Activated naive CD4-positive, alpha-beta T cell treated with anti-CD3 and anti-CD28 coated beads for 36 hours (primary cell): ENCODE measurements at regions not wholly inside any gene's neighbourhood (a gene's known extent, or its start where the extent isn't known, plus 50 kb on each side); places are given as distances from the start of the nearest gene placed in this dataset.

Experiments
- CTCF ChIA-PET: fragments of 350-600 bp; sonication (Branson Sonifier 250); formaldehyde crosslinking; loops from one replicate; lab custom pipeline; 2021; ENCODE audit warnings: antibody characterized with exemption; lab: Charles Lee
- DNase-seq: peaks from one replicate; pipeline ENCODE4 v3.0.0-alpha.2; 2020
- H3K27ac Mint-ChIP-seq: one replicate; pipeline ENCODE4 v1.8.0; 2021; ENCODE audit warnings: mild to moderate bottlenecking, mixed read lengths
- H3K27me3 Mint-ChIP-seq: one replicate; pipeline ENCODE4 v1.8.0; 2021; ENCODE audit warnings: low read depth, mixed read lengths
- H3K36me3 Mint-ChIP-seq: one replicate; pipeline ENCODE4 v1.8.0; 2021; ENCODE audit warnings: low read depth, mixed read lengths
- H3K4me1 Mint-ChIP-seq: one replicate; pipeline ENCODE4 v1.8.0; 2021; ENCODE audit warnings: low read depth, mixed read lengths
- H3K4me3 Mint-ChIP-seq: one replicate; pipeline ENCODE4 v1.8.0; 2021; ENCODE audit warnings: mild to moderate bottlenecking, moderate library complexity, mixed read lengths
- H3K9me3 Mint-ChIP-seq: one replicate; pipeline ENCODE4 v1.8.0; 2021; ENCODE audit warnings: mixed read lengths
- intact Hi-C: fragments of 100-400 bp; cut with micrococcal nuclease; formaldehyde crosslinking; loops from one replicate; pipeline ENCODE4 v1.15.1; 2023

- H3K36me3 Mint-ChIP-seq = no peaks in the 10 kb centered on the region
- no peak overlapping the region for H3K27ac Mint-ChIP-seq
- CTCF ChIA-PET = no interaction called here
- intact Hi-C loops = no loop called here
- H3K9me3 Mint-ChIP-seq = no peaks in the 10 kb centered on the region
- no peak overlapping the region for H3K4me3 Mint-ChIP-seq
- no peak for DNase-seq
- no peaks in the 10 kb centered on the region for H3K27me3 Mint-ChIP-seq
- no peaks in the 10 kb centered on the region for H3K4me1 Mint-ChIP-seq
Observed at GRCh38 chr16:74046524-74046923, 250.1 kb upstream of the PSMD7 start.

GRCh38 chr16:74045513-74045912 is 251.1 kb upstream of the PSMD7 start:
- CTCF ChIA-PET = no interaction called here
- Mint-ChIP-seq H3K36me3 (no peaks in the 10 kb centered on the region), H3K4me3 (no peak overlapping the region), H3K27ac (no peak overlapping the region), H3K27me3 (no peaks in the 10 kb centered on the region), H3K9me3 (no peaks in the 10 kb centered on the region), H3K4me1 (no peaks in the 10 kb centered on the region)
- DNase-seq = no peak
- intact Hi-C loops = no loop called here

GRCh38 chr16:74035816-74036215 is 260.8 kb upstream of the PSMD7 start:
- CTCF ChIA-PET = no interaction called here
- intact Hi-C loops = no loop called here
- H3K9me3 Mint-ChIP-seq = no peaks in the 10 kb centered on the region
- peaks cover 4% of the 10 kb centered on the region for H3K27me3 Mint-ChIP-seq
- H3K27ac Mint-ChIP-seq = no peak overlapping the region
- no peaks in the 10 kb centered on the region for H3K4me1 Mint-ChIP-seq
- no peaks in the 10 kb centered on the region for H3K36me3 Mint-ChIP-seq
- no peak for DNase-seq
- no peak overlapping the region for H3K4me3 Mint-ChIP-seq

- no peaks in the 10 kb centered on the region for H3K9me3 Mint-ChIP-seq
- CTCF ChIA-PET = interaction anchor here (0.6 to 1.0 kb wide), 4 partner anchors 192 to 1754 kb away, joined by 3 to 4 read pairs (median 3); no protein-coding TSS in a partner anchor
Observed at GRCh38 chr16:74034862-74035261, 261.8 kb upstream of the PSMD7 start.

GRCh38 chr16:74034200-74034599 is 262.4 kb upstream of the PSMD7 start:
- no peak for DNase-seq
- Mint-ChIP-seq H3K36me3 (no peaks in the 10 kb centered on the region), H3K4me3 (no peak overlapping the region), H3K9me3 (no peaks in the 10 kb centered on the region), H3K27ac (no peak overlapping the region), H3K27me3 (peaks cover 4% of the 10 kb centered on the region), H3K4me1 (no peaks in the 10 kb centered on the region)
- CTCF ChIA-PET = interaction anchor here (1.0 kb wide), 1 partner anchor 932 kb away, joined by 3 read pairs; no protein-coding TSS in a partner anchor
- intact Hi-C loops = no loop called here

More at GRCh38 chr16:74034862-74035261, 261.8 kb upstream of the PSMD7 start:
- H3K4me3 Mint-ChIP-seq = no peak overlapping the region
- no peak overlapping the region for H3K27ac Mint-ChIP-seq
- H3K4me1 Mint-ChIP-seq = no peaks in the 10 kb centered on the region
- intact Hi-C loops = no loop called here
- H3K27me3 Mint-ChIP-seq = peaks cover 4% of the 10 kb centered on the region
- no peaks in the 10 kb centered on the region for H3K36me3 Mint-ChIP-seq
- DNase-seq = no peak

GRCh38 chr16:74033441-74033995 is 263.1 kb upstream of the PSMD7 start:
- Mint-ChIP-seq H3K4me3 (no peak overlapping the region), H3K36me3 (no peaks in the 10 kb centered on the region), H3K4me1 (no peaks in the 10 kb centered on the region), H3K9me3 (no peaks in the 10 kb centered on the region), H3K27ac (no peak overlapping the region), H3K27me3 (peaks cover 4% of the 10 kb centered on the region)
- CTCF ChIA-PET = no interaction called here
- DNase-seq = no peak
- intact Hi-C loops = no loop called here

GRCh38 chr16:74031551-74031950 is 265.1 kb upstream of the PSMD7 start:
- H3K27ac Mint-ChIP-seq = no peak overlapping the region
- H3K36me3 Mint-ChIP-seq = no peaks in the 10 kb centered on the region
- H3K9me3 Mint-ChIP-seq = no peaks in the 10 kb centered on the region
- CTCF ChIA-PET = no interaction called here
- H3K4me1 Mint-ChIP-seq = no peaks in the 10 kb centered on the region
- intact Hi-C loops = no loop called here
- H3K27me3 Mint-ChIP-seq = peaks cover 4% of the 10 kb centered on the region
- no peak for DNase-seq
- H3K4me3 Mint-ChIP-seq = no peak overlapping the region

- no peaks in the 10 kb centered on the region for H3K36me3 Mint-ChIP-seq
- no peak for DNase-seq
- H3K9me3 Mint-ChIP-seq = no peaks in the 10 kb centered on the region
- peaks cover 8% of the 10 kb centered on the region for H3K27me3 Mint-ChIP-seq
- intact Hi-C loops = no loop called here
- H3K4me3 Mint-ChIP-seq = no peak overlapping the region
- H3K27ac Mint-ChIP-seq = no peak overlapping the region
- H3K4me1 Mint-ChIP-seq = no peaks in the 10 kb centered on the region
- CTCF ChIA-PET = no interaction called here
Observed at GRCh38 chr16:74030000-74030706, 266.5 kb upstream of the PSMD7 start.

- no peaks in the 10 kb centered on the region for H3K9me3 Mint-ChIP-seq
- H3K27ac Mint-ChIP-seq = no peak overlapping the region
- no peak for DNase-seq
- H3K36me3 Mint-ChIP-seq = no peaks in the 10 kb centered on the region
- H3K27me3 Mint-ChIP-seq = peaks cover 9% of the 10 kb centered on the region
- no peak overlapping the region for H3K4me3 Mint-ChIP-seq
- H3K4me1 Mint-ChIP-seq = no peaks in the 10 kb centered on the region
- CTCF ChIA-PET = no interaction called here
- intact Hi-C loops = no loop called here
Observed at GRCh38 chr16:74029115-74029792, 267.4 kb upstream of the PSMD7 start.

GRCh38 chr16:74026373-74027281 is 270.0 kb upstream of the PSMD7 start:
- Mint-ChIP-seq H3K36me3 (no peaks in the 10 kb centered on the region), H3K27me3 (peaks cover 5% of the 10 kb centered on the region), H3K9me3 (no peaks in the 10 kb centered on the region), H3K4me1 (no peaks in the 10 kb centered on the region), H3K27ac (no peak overlapping the region), H3K4me3 (no peak overlapping the region)
- DNase-seq = no peak
- intact Hi-C loops = no loop called here
- CTCF ChIA-PET = no interaction called here

GRCh38 chr16:74024953-74025352 is 271.7 kb upstream of the PSMD7 start:
- CTCF ChIA-PET = no interaction called here
- Mint-ChIP-seq H3K27me3 (peaks cover 5% of the 10 kb centered on the region), H3K36me3 (no peaks in the 10 kb centered on the region), H3K4me3 (no peak overlapping the region), H3K4me1 (no peaks in the 10 kb centered on the region), H3K9me3 (no peaks in the 10 kb centered on the region), H3K27ac (no peak overlapping the region)
- intact Hi-C loops = no loop called here
- DNase-seq = no peak

GRCh38 chr16:74020095-74020670 is 276.4 kb upstream of the PSMD7 start:
- no peak overlapping the region for H3K27ac Mint-ChIP-seq
- H3K36me3 Mint-ChIP-seq = no peaks in the 10 kb centered on the region
- peaks cover under 1% of the 10 kb centered on the region for H3K27me3 Mint-ChIP-seq
- no peak overlapping the region for H3K4me3 Mint-ChIP-seq
- H3K9me3 Mint-ChIP-seq = peaks cover 2% of the 10 kb centered on the region
- H3K4me1 Mint-ChIP-seq = no peaks in the 10 kb centered on the region
- CTCF ChIA-PET = no interaction called here
- intact Hi-C loops = no loop called here
- DNase-seq = no peak
